ENCODE measurements at regions not wholly inside any gene's neighbourhood (a gene's known extent, or its start where the extent isn't known, plus 50 kb on each side); places are given as distances from the start of the nearest gene placed in this dataset.

DNA sequence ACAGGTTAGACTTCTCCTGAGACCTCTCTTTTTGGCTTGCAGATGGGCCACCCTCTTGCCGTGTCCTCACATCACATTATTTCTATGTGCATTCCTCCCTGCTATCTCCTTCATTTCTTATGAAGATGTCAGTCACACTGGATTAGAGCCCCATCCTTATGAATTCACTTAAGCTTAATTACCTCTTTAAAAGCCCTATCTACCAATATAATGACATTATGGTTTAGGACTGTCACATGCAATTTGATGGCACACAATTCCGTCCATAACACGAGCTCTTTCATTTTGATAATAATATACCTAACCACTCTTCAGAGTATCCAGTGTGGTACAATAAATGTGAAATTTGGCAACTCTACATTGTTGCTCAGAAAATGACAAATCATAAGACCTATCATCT, 1037.3 kb downstream of the DIAPH3 start:
- H3K9me3 ChIP-seq = no peaks in the 10 kb centered on the region
- H3K36me3 ChIP-seq (ENCODE audit: low read depth, missing control alignments) = no peaks in the 10 kb centered on the region
- H3K27ac ChIP-seq = no peak overlapping the region
- intact Hi-C loops (cut with DNase I; ENCODE audit: low total_unique reads) = no loop called here
- TF ChIP-seq POLR2A (IDR thresholded peaks at IDR 0.05) = no peak
- TF ChIP-seq, protein P1, sequence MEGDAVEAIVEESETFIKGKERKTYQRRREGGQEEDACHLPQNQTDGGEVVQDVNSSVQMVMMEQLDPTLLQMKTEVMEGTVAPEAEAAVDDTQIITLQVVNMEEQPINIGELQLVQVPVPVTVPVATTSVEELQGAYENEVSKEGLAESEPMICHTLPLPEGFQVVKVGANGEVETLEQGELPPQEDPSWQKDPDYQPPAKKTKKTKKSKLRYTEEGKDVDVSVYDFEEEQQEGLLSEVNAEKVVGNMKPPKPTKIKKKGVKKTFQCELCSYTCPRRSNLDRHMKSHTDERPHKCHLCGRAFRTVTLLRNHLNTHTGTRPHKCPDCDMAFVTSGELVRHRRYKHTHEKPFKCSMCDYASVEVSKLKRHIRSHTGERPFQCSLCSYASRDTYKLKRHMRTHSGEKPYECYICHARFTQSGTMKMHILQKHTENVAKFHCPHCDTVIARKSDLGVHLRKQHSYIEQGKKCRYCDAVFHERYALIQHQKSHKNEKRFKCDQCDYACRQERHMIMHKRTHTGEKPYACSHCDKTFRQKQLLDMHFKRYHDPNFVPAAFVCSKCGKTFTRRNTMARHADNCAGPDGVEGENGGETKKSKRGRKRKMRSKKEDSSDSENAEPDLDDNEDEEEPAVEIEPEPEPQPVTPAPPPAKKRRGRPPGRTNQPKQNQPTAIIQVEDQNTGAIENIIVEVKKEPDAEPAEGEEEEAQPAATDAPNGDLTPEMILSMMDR (IDR thresholded peaks at IDR 0.05) = no peak
- 85 to 94% methylated on average over 3 of the region's 3 CpGs for WGBS, 2 donors
- H3K4me1 ChIP-seq = no peaks in the 10 kb centered on the region
- H3K27me3 ChIP-seq = no peaks in the 10 kb centered on the region
- H3K4me3 ChIP-seq = no peak overlapping the region
- no peak for DNase-seq

- WGBS, 2 donors = 85 to 88% methylated on average over 3 of the region's 3 CpGs
- Histone ChIP-seq H3K36me3 (ENCODE audit: low read depth, missing control alignments) (no peaks in the 10 kb centered on the region), H3K27ac (no peak overlapping the region), H3K4me3 (no peak overlapping the region), H3K9me3 (no peaks in the 10 kb centered on the region), H3K4me1 (no peaks in the 10 kb centered on the region), H3K27me3 (no peaks in the 10 kb centered on the region)
- DNase-seq = no peak
- intact Hi-C loops (cut with DNase I; ENCODE audit: low total_unique reads) = no loop called here
- TF ChIP-seq, protein P1 (IDR thresholded peaks at IDR 0.05) = no peak
- no peak for TF ChIP-seq POLR2A (IDR thresholded peaks at IDR 0.05)
Measured at GRCh38 chr13:59133903-59134302, 1029.8 kb downstream of the DIAPH3 start.

DNA sequence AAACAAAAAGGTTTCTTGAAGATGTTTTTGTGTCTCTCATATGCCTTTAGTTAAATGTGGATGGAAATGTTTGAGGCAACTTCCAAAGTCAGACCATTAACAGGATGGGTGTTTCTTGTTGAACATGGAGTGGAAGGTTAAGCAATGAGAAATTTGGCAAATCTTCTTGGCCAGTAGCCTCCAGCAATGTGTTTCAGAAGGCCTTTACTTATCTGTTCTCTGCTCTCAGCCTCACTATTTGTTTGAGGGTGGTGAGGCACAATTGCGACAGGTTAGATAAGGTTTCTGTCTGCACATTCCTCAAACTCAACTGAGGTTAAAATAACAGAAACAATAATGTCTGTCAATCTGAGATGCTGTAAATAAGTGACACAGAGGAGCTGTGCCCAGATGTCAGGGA, 1019.0 kb downstream of the DIAPH3 start:
- WGBS, 2 donors = 69 to 78% methylated on average over 1 of the region's 1 CpG
- H3K27ac ChIP-seq = no peak overlapping the region
- DNase-seq = no peak
- TF ChIP-seq POLR2A (IDR thresholded peaks at IDR 0.05) = no peak
- TF ChIP-seq, protein P1 (IDR thresholded peaks at IDR 0.05) = no peak
- no peak overlapping the region for H3K4me3 ChIP-seq
- no peaks in the 10 kb centered on the region for H3K27me3 ChIP-seq
- no peaks in the 10 kb centered on the region for H3K4me1 ChIP-seq
- intact Hi-C loops (cut with DNase I; ENCODE audit: low total_unique reads) = no loop called here
- H3K36me3 ChIP-seq (ENCODE audit: low read depth, missing control alignments) = no peaks in the 10 kb centered on the region
- H3K9me3 ChIP-seq = no peaks in the 10 kb centered on the region

- no peaks in the 10 kb centered on the region for H3K4me1 ChIP-seq
- intact Hi-C loops (cut with DNase I; ENCODE audit: low total_unique reads) = no loop called here
- TF ChIP-seq, protein P1 (IDR thresholded peaks at IDR 0.05) = no peak
- no peak for TF ChIP-seq POLR2A (IDR thresholded peaks at IDR 0.05)
- H3K27ac ChIP-seq = no peak overlapping the region
- H3K4me3 ChIP-seq = no peak overlapping the region
- 90 to 91% methylated on average over 4 of the region's 4 CpGs for WGBS, 2 donors
- DNase-seq = no peak
- H3K27me3 ChIP-seq = no peaks in the 10 kb centered on the region
- no peaks in the 10 kb centered on the region for H3K9me3 ChIP-seq
- H3K36me3 ChIP-seq (ENCODE audit: low read depth, missing control alignments) = no peaks in the 10 kb centered on the region
Measured at GRCh38 chr13:59145381-59145780, 1018.3 kb downstream of the DIAPH3 start.

- Histone ChIP-seq H3K36me3 (ENCODE audit: low read depth, missing control alignments) (no peaks in the 10 kb centered on the region), H3K4me3 (no peak overlapping the region), H3K9me3 (no peaks in the 10 kb centered on the region), H3K27ac (no peak overlapping the region), H3K27me3 (no peaks in the 10 kb centered on the region), H3K4me1 (no peaks in the 10 kb centered on the region)
- TF ChIP-seq, protein P1 (IDR thresholded peaks at IDR 0.05) = no peak
- TF ChIP-seq POLR2A (IDR thresholded peaks at IDR 0.05) = no peak
- no peak for DNase-seq
- intact Hi-C loops (cut with DNase I; ENCODE audit: low total_unique reads) = no loop called here
- WGBS, 2 donors = 77 to 81% methylated on average over 3 of the region's 3 CpGs
Measured at GRCh38 chr13:59157181-59157580, 1006.5 kb downstream of the DIAPH3 start.
